NCI-H446 treated with DMSO at 0.1 percent for 48 hours (cell line): ENCODE measurements at regions not wholly inside any gene's neighbourhood (a gene's known extent, or its start where the extent isn't known, plus 50 kb on each side); places are given as distances from the start of the nearest gene placed in this dataset.
A peak's percentile ranks its signal among the peaks of the same experiment; 100 is the strongest.
"Not testable (repeated sequence)": the region's sequence is repeated elsewhere in the genome, so short reads cannot be mapped to it uniquely, and the experiment has no call there.

Experiments
- DNase-seq: peaks from one replicate; lab custom pipeline; 2025; lab: John Stamatoyannopoulos, UW

DNA sequence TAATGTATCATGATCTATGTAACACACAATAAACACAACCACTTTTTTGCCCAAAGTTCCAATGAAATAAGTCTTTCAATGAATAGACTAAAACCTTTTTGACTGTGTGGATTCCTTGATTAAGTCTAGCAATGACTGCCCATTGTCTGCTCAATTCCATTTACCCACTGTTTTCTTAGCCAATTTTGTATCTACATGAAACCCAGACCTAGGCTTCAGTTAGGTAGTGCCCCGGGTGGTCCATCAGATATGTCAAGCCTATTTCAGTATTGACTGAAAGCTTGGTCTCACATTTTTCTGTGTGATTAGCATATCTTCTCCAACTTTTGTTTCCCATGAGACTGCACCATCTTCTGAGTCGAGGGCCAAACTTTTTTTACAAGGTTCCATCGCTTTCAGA lies 615.0 kb downstream of the C6orf118 start:
- no peak for DNase-seq

- peak; percentile 14 for DNase-seq
Measured at GRCh38 chr6:164693944-164694343, 615.5 kb downstream of the C6orf118 start.

GRCh38 chr6:164692772-164693510 lies 616.5 kb downstream of the C6orf118 start:
- DNase-seq: no peak

DNA sequence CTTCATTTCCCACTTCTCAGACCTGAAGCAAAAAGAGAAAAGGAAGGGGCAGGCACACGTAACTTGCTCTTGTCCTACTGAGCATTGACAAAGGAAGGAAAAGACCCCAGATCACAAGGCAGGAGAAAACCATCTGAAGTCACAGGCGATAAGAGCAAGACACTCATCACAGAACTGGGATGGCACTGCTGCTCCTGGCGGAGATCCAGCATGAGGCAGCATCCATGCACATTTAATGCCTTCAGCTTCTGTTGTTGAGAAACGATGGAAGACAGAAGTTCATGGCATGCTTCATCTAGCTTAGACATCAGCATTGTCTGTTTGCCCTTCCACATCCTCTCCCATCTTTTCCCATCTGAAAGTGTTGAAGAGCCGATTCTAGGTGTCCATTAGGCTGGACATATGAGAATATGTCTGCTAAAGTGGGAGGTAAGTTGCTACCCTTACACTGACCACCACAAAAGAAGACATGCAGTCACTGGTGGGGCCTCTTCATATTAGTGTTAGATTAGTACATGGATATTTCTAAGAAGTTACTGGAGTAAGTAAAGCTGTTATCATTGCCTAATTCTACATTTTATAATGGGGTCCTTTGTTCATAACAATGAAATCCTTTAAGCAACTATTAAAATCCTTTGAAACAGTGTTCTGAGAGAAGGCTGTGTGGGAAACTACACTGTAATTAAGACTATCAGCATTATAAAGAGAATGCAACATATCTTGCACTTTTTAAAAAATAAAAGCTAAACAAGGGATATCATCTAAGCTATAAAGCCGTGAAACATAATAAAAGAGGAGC lies 618.5 kb downstream of the C6orf118 start:
- DNase-seq: no peak

DNA sequence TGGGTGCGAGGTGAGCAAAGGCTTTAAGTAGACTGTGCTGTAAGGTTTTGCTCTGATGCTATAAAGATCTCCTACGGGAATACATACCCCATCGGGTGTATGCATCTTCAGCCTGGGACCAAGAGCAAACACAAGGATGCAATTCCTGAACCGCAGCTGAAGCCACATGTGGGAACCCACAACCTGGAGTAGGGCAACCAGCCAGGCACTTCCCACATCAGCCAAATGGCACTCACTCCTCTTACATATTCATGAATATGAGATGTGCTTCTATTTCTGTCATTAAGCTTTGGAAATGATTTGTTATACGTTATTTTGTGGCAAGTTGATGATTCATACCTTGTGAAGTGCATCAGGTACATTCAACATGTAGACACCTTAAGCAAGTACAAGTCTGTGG lies 619.2 kb downstream of the C6orf118 start:
- DNase-seq: no peak

GRCh38 chr6:164665328-164665727 lies 644.1 kb downstream of the C6orf118 start:
- no peak for DNase-seq

DNA sequence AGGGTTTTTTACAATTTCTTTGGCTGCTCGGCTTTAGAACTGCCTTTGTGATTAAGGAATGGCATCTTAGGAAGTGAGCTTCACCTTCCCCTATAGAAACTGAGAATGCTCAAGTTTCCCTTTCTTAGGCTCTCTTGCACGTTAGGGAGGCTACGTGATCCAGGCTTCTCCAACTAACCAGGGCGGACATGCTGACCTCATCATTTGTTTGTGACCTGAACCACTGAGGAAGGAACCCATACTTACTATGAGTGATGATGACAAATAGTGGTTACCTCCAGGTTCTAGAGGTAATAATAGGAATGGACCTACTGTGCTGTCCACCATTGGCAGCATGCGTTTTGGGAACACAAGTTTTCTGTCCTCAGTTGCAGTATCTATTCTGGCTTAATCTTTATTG lies 645.8 kb downstream of the C6orf118 start:
- DNase-seq: no peak

DNA sequence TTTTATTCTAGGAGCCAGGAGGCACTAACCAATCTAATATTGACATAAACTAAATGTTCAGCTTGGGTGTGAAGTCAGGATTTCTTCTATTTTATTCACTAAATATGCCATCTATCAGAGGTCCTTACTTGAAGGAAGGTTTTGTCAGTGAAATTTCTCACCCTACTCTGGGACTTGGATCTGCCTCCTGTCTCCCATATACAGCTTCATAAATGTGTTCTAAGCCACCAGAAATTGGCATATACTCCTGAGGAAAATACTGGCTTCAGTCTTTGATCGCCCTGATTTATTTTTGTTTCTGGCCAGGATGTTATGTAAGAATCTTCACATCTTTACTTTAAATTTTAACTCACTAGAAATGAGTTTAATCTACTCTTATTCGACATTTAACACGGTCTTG lies 647.7 kb downstream of the C6orf118 start:
- no peak for DNase-seq

GRCh38 chr6:164660781-164661180 lies 648.6 kb downstream of the C6orf118 start:
- peak; percentile 1 for DNase-seq

DNA sequence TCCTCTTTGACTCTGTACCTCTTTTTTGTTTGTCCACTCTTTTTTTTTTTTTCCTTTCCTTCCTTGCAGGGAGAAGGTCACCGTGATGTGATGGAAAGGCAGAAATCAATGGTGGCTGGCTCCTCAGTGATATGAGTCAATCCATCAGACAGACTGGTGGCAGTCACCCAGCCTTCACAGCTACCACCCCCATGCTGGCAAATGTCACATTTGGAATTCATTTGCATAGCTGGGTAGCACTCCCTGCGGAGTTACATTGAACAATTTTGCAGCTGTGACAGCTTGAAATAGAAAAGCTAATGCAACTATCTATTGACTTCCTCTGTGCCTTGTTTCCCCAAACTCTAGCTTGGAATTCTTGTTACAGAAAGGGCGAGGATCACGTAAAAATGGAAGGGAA lies 668.4 kb downstream of the C6orf118 start:
- no peak for DNase-seq

DNA sequence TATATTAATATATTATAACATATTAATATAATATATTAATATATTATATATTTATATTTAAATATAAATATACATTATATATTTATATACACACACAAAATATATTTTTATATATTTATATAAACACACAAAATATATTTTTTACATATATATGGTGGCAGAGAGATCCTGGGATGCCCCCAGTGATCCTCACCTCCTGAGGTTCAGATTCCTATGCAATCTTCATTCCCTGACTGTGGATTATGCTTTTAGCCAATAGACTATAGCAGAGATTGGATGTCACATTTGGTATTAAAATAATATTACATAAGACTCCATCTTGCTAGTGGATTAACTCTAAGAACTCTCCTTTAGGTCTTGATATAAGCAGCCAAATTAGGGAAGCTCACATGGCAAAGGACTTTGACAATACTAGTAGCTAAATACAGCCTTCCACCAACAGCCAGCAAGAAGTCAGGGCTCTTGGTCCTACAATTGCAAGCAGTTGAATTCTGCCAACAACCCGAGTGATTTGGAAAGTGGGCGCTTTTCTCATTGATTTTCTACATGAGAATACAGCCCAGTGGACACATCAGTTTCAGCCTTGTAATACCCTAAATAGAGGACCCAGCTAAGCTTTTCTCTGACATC lies 681.0 kb downstream of the C6orf118 start:
- DNase-seq: no peak

DNA sequence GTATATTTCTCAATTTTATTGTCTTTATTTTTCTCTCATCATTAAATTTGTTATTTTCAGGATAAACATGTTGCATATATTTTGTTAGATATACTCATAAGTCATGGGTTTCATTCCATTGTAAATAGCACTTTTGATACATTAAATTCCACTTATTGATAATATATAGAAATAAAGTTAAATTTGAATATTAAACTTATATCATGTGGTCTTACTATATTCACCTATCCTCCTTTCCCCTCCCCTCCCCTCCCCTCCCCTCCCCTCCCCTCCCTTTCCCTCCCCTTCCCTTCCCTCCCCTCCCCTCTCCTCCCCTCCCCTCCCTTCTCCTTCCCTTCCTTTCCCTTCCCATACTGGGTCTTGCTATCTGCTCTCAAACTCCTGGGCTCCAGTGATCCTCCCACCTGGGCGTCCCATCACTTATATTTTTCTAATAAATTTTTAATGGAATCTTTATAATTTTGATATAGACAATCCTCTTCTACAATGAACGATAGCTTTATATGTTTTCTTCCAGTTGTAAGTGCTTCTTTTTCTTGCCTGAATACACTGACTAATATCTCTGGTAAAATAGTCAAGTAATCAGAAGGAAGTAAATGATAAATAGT lies 692.4 kb downstream of the C6orf118 start:
- DNase-seq: no peak

DNA sequence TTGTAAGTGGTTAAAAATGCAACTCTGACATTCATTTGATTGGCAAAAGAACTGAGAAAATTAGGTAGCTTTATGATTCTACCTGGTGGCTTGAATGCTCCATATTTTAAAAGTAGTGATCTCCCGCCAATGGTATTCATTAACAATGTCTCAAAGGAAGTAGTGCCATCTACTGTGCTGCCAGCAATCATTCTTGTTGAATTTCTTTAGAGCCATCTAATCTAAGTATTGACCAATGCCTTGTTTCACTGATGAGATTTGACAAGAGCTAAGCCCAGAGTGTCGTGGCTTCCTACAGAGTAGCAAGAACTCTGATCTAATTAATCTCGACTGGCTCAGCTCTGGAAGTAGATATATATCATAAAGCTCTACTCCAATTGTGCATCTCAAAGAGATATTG lies 696.7 kb downstream of the C6orf118 start:
- no peak for DNase-seq

DNA sequence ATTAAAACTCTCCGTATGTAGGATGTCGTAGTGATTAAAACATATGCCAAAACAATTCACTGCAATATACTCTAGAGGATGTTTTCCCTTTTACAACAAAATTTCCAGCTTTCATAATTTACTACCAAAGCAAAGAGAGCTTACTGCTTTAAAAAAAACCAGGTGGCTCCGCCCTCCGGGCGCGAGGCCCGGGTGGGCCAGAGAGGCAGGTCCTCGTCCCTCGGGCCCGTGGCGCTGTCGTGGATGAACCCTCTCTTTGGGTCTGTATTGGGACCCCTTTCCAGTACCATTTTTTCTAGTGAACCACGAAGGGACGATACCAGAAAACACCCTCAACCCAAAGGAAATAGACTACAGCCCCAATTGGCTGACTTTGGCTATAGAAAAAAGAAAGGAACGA lies 698.5 kb downstream of the C6orf118 start:
- not testable (repeated sequence) for DNase-seq

DNA sequence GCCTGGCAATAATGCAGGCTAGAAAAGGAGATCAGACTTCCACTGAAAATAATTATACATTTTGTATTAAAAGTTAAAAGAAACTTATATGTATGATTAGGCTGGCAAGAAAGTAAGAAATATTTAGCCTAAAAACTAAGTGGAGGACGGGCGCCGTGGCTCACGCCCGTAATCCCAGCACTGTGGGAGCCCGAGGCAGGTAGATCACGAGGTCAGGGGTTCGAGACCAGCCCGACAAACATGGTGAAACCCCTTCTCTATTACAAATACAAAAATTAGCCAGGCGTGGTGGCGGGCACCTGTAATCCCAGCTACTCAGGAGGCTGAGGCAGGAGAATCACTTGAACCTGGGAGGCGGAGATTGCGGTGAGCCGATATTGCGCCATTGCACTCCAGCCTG lies 707.0 kb downstream of the C6orf118 start:
- not testable (repeated sequence) for DNase-seq

DNA sequence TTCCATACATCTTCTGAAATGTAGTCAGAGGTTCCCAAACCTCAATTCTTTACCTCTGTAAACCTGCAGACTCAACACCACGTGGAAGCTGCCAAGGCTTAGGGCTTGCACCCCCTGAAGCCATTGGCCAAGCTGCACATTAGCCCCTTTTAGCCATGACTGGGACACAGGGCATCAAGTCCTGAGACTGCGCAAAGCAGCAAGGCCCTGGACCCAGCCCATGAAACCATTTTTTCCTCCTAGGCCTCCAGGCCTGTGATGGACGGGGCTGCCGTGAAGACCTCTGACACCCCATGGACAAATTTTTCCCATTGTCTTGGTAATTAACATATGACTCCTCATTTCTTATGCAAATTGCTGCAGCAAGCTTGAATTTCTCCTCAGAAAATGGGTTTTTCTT lies 727.8 kb downstream of the C6orf118 start:
- no peak for DNase-seq

DNA sequence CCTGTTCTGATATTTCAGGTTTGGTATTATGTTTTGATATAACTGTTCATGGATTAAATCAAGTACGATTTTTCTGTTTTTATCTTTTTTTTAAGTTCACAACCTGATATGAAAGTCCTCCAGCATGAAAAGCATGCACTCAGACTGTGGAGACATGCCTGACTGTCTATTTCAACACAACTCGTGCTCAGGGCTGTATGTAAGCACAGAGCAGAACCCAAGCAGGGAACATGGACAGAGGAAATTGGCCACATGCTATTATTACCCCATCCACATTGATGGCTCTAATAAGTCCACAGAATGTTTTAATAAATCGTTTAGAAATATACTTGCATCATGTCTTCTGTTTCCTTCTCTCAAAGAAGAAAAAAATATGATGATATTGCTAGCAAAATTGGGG lies 730.4 kb downstream of the C6orf118 start:
- DNase-seq: no peak

DNA sequence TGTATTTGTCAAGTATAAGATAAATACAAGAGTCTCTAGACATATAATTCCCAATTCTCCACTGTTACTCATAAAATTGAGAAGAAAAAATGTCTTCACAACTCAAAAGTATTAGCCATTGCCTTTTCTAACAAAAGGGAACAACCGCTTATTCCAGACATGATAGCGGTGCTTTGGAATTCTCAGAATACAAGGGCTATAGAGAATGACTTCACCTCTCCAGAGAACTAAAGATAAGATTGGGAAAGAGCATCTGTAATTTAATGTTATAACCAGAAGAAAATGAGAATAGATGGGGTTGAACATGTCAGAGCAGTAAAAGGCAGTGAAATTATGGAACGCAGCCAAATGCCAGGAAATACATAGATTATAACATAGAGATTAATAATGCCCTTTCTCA lies 730.8 kb downstream of the C6orf118 start:
- DNase-seq: no peak

DNA sequence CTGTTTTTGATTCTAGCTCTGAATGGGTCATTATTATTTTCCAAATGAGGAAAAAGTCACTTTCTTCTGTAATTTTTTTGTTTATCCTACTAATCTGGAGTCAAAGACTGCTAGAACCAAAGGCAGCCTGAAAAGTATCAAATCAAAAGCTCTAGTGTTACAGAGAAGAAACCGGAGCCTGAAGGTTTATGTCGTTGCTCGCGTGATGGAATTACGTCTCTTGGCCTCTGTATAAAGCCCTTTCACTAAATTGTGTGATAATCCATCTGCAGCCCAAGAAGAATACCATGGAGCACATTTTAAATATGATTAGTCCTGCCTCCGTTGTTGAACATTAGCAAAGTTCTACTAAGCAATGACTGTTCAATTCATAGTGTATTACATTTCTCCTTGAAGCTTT lies 738.6 kb downstream of the C6orf118 start:
- no peak for DNase-seq

- DNase-seq: no peak
Measured at GRCh38 chr6:164569509-164569908, 739.9 kb downstream of the C6orf118 start.

DNA sequence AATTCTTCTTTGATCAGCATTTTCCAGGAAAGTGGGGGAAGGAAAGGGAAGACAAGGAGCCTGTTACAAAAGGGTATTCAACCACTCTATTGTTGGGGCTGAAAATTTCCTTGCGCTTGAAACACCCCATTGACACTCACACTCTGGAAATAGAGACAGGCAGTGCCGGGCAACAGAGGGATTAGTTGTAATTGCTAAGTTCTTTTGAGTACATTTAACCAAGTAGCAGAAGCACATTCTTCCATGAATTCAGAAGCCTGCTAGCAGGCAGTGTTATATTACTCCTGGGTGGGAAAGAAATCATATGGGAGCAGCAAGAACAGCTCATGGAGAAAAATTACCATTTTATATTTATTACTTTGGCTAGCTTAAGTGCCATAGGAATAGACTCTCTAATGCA lies 745.5 kb downstream of the C6orf118 start:
- no peak for DNase-seq

DNA sequence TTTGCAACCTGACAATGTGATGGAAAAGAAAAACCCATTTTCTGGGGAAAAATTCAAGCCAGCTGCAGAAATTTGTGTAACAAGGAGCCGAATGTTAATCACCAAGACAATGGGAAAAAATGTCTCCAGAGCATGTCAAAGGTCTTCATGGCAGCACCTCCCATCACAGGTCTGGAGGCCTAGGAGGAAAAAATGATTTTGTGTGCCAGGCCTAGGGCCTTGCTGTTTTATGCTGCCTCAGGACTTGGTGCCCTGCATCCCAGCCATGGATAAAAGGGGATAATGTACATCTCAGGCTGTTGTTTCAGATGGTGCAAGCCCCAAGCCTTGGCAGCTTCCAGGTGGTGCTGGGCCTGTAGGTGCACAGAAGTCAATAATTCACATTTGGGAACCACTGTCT lies 747.7 kb downstream of the C6orf118 start:
- DNase-seq: no peak
